ENCODE measurements at regions not wholly inside any gene's neighbourhood (a gene's known extent, or its start where the extent isn't known, plus 50 kb on each side); places are given as distances from the start of the nearest gene placed in this dataset.

GRCh38 chr17:70024253-70024652, 50.8 kb upstream of the KCNJ16 start:
- ChIA-PET CTCF (no interaction called here), POLR2A (no interaction called here)
- DNase-seq = no peak
- no peak overlapping the region for H3K4me2 ChIP-seq
- H3K27ac ChIP-seq (ENCODE audit: low read depth in 2 of 2, low read length in 1 of 2) = no peak overlapping the region
- no peaks in the 10 kb centered on the region for H3K9me3 ChIP-seq
- H3K79me2 ChIP-seq (ENCODE audit: insufficient read depth) = no peaks in the 10 kb centered on the region
- H2AFZ ChIP-seq (ENCODE audit: low read depth) = no peak overlapping the region
- no peaks in the 10 kb centered on the region for H3K27me3 ChIP-seq (ENCODE audit: insufficient read depth)
- no peak for TF ChIP-seq USF1 (IDR thresholded peaks at IDR 0.05; ENCODE audit: borderline replicate concordance, low read depth)
- TF ChIP-seq TEAD4 (IDR thresholded peaks at IDR 0.05; ENCODE audit: borderline replicate concordance, insufficient read depth) = no peak
- no peak for TF ChIP-seq MEF2A (IDR thresholded peaks at IDR 0.05; ENCODE audit: borderline replicate concordance, low read depth)
- no peak for TF ChIP-seq EZH2phosphoT487 (IDR thresholded peaks at IDR 0.05; ENCODE audit: borderline replicate concordance, low read depth)
- TF ChIP-seq, protein P1, sequence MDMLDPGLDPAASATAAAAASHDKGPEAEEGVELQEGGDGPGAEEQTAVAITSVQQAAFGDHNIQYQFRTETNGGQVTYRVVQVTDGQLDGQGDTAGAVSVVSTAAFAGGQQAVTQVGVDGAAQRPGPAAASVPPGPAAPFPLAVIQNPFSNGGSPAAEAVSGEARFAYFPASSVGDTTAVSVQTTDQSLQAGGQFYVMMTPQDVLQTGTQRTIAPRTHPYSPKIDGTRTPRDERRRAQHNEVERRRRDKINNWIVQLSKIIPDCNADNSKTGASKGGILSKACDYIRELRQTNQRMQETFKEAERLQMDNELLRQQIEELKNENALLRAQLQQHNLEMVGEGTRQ (IDR thresholded peaks at IDR 0.05; ENCODE audit: borderline replicate concordance, low read depth, low read length) = no peak
- no peak for TF ChIP-seq SIN3A (IDR thresholded peaks at IDR 0.05; ENCODE audit: borderline replicate concordance, low read depth, low read length)
- TF ChIP-seq NFIC (IDR thresholded peaks at IDR 0.05; ENCODE audit: borderline replicate concordance) = no peak
- TF ChIP-seq, protein P2, sequence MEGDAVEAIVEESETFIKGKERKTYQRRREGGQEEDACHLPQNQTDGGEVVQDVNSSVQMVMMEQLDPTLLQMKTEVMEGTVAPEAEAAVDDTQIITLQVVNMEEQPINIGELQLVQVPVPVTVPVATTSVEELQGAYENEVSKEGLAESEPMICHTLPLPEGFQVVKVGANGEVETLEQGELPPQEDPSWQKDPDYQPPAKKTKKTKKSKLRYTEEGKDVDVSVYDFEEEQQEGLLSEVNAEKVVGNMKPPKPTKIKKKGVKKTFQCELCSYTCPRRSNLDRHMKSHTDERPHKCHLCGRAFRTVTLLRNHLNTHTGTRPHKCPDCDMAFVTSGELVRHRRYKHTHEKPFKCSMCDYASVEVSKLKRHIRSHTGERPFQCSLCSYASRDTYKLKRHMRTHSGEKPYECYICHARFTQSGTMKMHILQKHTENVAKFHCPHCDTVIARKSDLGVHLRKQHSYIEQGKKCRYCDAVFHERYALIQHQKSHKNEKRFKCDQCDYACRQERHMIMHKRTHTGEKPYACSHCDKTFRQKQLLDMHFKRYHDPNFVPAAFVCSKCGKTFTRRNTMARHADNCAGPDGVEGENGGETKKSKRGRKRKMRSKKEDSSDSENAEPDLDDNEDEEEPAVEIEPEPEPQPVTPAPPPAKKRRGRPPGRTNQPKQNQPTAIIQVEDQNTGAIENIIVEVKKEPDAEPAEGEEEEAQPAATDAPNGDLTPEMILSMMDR (IDR thresholded peaks at IDR 0.05) = no peak
- no peak for TF ChIP-seq IRF3 (IDR thresholded peaks at IDR 0.05; ENCODE audit: low read depth, low read length)
- no peak for TF ChIP-seq RXRA (IDR thresholded peaks at IDR 0.05; ENCODE audit: borderline replicate concordance, low read depth)
- TF ChIP-seq, protein P3, sequence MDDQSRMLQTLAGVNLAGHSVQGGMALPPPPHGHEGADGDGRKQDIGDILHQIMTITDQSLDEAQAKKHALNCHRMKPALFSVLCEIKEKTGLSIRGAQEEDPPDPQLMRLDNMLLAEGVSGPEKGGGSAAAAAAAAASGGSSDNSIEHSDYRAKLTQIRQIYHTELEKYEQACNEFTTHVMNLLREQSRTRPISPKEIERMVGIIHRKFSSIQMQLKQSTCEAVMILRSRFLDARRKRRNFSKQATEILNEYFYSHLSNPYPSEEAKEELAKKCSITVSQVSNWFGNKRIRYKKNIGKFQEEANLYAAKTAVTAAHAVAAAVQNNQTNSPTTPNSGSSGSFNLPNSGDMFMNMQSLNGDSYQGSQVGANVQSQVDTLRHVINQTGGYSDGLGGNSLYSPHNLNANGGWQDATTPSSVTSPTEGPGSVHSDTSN (IDR thresholded peaks at IDR 0.05) = no peak
- no peak for TF ChIP-seq ELF1 (IDR thresholded peaks at IDR 0.05)
- no peak for TF ChIP-seq TCF12 (IDR thresholded peaks at IDR 0.05)
- no peak overlapping the region for H3K4me3 ChIP-seq (ENCODE audit: low read depth in 2 of 2, low read length in 1 of 2)
- no peaks in the 10 kb centered on the region for H3K9me2 ChIP-seq
- peaks cover 3 to 9% of the 10 kb centered on the region in 2 experiments; a peak in 2 of 4 replicates for H3K4me1 ChIP-seq (ENCODE audit: control insufficient read depth in 1 of 2, insufficient read depth in 2 of 2, low read depth in 1 of 2, low read length in 1 of 2)
- H3K36me3 ChIP-seq (replicated peaks in 1 of 2; ENCODE audit: control insufficient read depth in 1 of 2, insufficient read depth in 2 of 2, low read length in 1 of 2) = no peaks in the 10 kb centered on the region
- no peak overlapping the region for H3K9ac ChIP-seq
- WGBS (ENCODE audit: low lambda C conversion rate) = 83% methylated on average over 1 of the region's 1 CpG
- no peaks in the 10 kb centered on the region for H4K20me1 ChIP-seq (ENCODE audit: insufficient read depth)
- H3F3A ChIP-seq (replicated peaks; ENCODE audit: insufficient read depth) = peaks cover 8% of the 10 kb centered on the region

Small RNAs in the stretch of these regions (small RNA-seq; reads per million reads assigned to genes)
- gene AC002545.1 (0 reads per million in 7 experiments), gene RF00019 (0 reads per million in 7 experiments)

All from SK-N-SH (cell line).